Renal cortical epithelial cell (primary cell): ENCODE measurements at regions not wholly inside any gene's neighbourhood (a gene's known extent, or its start where the extent isn't known, plus 50 kb on each side); places are given as distances from the start of the nearest gene placed in this dataset.
A peak's percentile ranks its signal among the peaks of the same experiment; 100 is the strongest.

ENCODE experiments used
- DNase-seq: peaks from one replicate; pipeline ENCODE4 v3.0.0-alpha.2; 2011; ENCODE audit warnings: low read depth

GRCh38 chr21:31566064-31566463 is 93.4 kb upstream of the SOD1 start:
- no peak for DNase-seq

- peak; percentile 60 for DNase-seq
Observed at GRCh38 chr21:31564439-31564838, 95.1 kb upstream of the SOD1 start.

- no peak for DNase-seq
Observed at GRCh38 chr21:31560479-31560878, 99.0 kb upstream of the SOD1 start.

- peak; percentile 77 for DNase-seq
Observed at GRCh38 chr21:31559368-31560119, 99.9 kb upstream of the SOD1 start.

- peak; percentile 73 for DNase-seq
Observed at GRCh38 chr21:31558962-31559367, 100.5 kb upstream of the SOD1 start.

GRCh38 chr21:31558189-31558961 is 101.1 kb upstream of the SOD1 start:
- DNase-seq = no peak

GRCh38 chr21:31557421-31558188 is 101.9 kb upstream of the SOD1 start:
- DNase-seq = no peak

GRCh38 chr21:31556662-31557061 is 102.8 kb upstream of the SOD1 start:
- DNase-seq = no peak

- no peak for DNase-seq
Observed at GRCh38 chr21:31555741-31556191, 103.7 kb upstream of the SOD1 start.

- peak; percentile 28 for DNase-seq
Observed at GRCh38 chr21:31554511-31555022, 104.9 kb upstream of the SOD1 start.

GRCh38 chr21:31553926-31554325 is 105.6 kb upstream of the SOD1 start:
- DNase-seq = no peak

GRCh38 chr21:31553461-31553860 is 106.0 kb upstream of the SOD1 start:
- DNase-seq = no peak

GRCh38 chr21:31552826-31553225 is 106.7 kb upstream of the SOD1 start:
- DNase-seq = no peak

- no peak for DNase-seq
Observed at GRCh38 chr21:31550070-31550469, 109.4 kb upstream of the SOD1 start.

- DNase-seq = no peak
Observed at GRCh38 chr21:31548688-31549087, 110.8 kb upstream of the SOD1 start.

- no peak for DNase-seq
Observed at GRCh38 chr21:31546443-31547170, 112.9 kb upstream of the SOD1 start.

- DNase-seq = no peak
Observed at GRCh38 chr21:31545036-31545435, 114.5 kb upstream of the SOD1 start.

- DNase-seq = no peak
Observed at GRCh38 chr21:31543191-31543590, 116.3 kb upstream of the SOD1 start.

- DNase-seq = no peak
Observed at GRCh38 chr21:31538816-31539215, 120.7 kb upstream of the SOD1 start.

GRCh38 chr21:31537872-31538576 is 121.5 kb upstream of the SOD1 start:
- no peak for DNase-seq

- no peak for DNase-seq
Observed at GRCh38 chr21:31536138-31536537, 123.4 kb upstream of the SOD1 start.
